ENCODE measurements at regions not wholly inside any gene's neighbourhood (a gene's known extent, or its start where the extent isn't known, plus 50 kb on each side); places are given as distances from the start of the nearest gene placed in this dataset.

DNA sequence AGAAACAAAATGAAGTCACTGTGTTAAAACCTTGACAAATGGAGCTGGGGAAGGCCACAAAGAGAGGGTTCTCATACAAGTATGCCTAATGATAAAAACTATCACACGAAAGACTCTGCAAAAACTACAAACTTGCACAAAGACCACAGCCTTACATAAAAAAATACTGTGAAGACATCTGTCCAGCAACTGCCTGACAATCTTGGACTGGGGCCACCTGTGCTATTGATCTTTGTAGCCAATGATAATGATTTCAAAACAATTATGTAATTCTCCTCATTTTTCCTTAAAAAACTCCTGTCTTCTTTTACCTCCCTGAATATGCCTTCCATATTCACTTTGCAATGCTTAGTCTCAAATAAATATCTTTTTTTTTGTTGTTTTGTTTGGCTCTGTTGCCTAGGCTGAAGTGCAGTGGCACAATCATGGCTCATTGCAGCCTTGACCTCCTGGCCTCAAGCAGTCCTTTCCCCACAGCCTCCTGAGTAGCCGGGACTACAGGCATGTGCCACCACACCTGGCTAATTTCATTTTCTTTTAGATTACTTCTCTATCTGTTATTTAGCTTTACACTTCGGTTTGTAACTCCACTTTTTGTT is 79.4 kb upstream of the RHOU start:
- WGBS, 2 experiments (ENCODE audit: extremely low coverage in 2 of 2, insufficient read length in 1 of 2): 50 to 100% methylated on average over 1 of the region's 3 CpGs
- dilution Hi-C loops (cut with HindIII; ENCODE audit: low sequenced_read_pairs, unreplicated experiment): no loop called here
- H4K5ac ChIP-seq (ENCODE audit: low read depth, low read length): no peak overlapping the region
- H3K4ac ChIP-seq (ENCODE audit: low read depth, low read length): no peak overlapping the region
- H2BK20ac ChIP-seq (ENCODE audit: low read depth, low read length): no peak overlapping the region
- no peak overlapping the region for H4K91ac ChIP-seq (ENCODE audit: insufficient read depth, low read depth, low read length)
- no peak overlapping the region for H3K56ac ChIP-seq (ENCODE audit: extremely low read depth, insufficient read depth, low read length)
- H3K4me1 ChIP-seq (ENCODE audit: control insufficient read depth, insufficient read depth, low read length): no peaks in the 10 kb centered on the region
- peaks cover 7% of the 10 kb centered on the region for H3K27me3 ChIP-seq (ENCODE audit: control insufficient read depth, insufficient read depth, low read length)
- no peak overlapping the region for H2BK120ac ChIP-seq (ENCODE audit: low read depth, low read length)
- H3K36me3 ChIP-seq (ENCODE audit: control insufficient read depth, insufficient read depth, low read length): no peaks in the 10 kb centered on the region
- H4K20me1 ChIP-seq (ENCODE audit: insufficient read depth, low read length): no peaks in the 10 kb centered on the region
- intact Hi-C loops (cut with micrococcal nuclease): no loop called here
- H3K9me1 ChIP-seq (ENCODE audit: insufficient read depth, low read length): no peaks in the 10 kb centered on the region
- no peak overlapping the region for H3K4me2 ChIP-seq (ENCODE audit: low read depth, low read length)
- no peak overlapping the region for H2BK15ac ChIP-seq (ENCODE audit: low read depth, low read length)
- no peak overlapping the region for H2AK9ac ChIP-seq (replicated peaks; ENCODE audit: low read depth, low read length, poor library complexity)
- ATAC-seq (ENCODE audit: low read depth) (no peak), DNase-seq (no peak)
- H3K79me1 ChIP-seq (ENCODE audit: low read depth in 1 of 2, low read length in 2 of 2): no peaks in the 10 kb centered on the region
- no peak overlapping the region for H3K4me3 ChIP-seq (ENCODE audit: insufficient read depth, low read depth, low read length)
- no peak for TF ChIP-seq FOS (IDR thresholded peaks at IDR 0.05; ENCODE audit: low read depth, low read length)
- no peak for TF ChIP-seq MAZ (IDR thresholded peaks at IDR 0.05; ENCODE audit: borderline replicate concordance, low read depth, low read length)
- TF ChIP-seq, protein P1, sequence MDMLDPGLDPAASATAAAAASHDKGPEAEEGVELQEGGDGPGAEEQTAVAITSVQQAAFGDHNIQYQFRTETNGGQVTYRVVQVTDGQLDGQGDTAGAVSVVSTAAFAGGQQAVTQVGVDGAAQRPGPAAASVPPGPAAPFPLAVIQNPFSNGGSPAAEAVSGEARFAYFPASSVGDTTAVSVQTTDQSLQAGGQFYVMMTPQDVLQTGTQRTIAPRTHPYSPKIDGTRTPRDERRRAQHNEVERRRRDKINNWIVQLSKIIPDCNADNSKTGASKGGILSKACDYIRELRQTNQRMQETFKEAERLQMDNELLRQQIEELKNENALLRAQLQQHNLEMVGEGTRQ (IDR thresholded peaks at IDR 0.05; ENCODE audit: low read depth, low read length): no peak
- TF ChIP-seq NFE2L2 (IDR thresholded peaks at IDR 0.05; ENCODE audit: low read depth, low read length): no peak
- TF ChIP-seq, protein P2, sequence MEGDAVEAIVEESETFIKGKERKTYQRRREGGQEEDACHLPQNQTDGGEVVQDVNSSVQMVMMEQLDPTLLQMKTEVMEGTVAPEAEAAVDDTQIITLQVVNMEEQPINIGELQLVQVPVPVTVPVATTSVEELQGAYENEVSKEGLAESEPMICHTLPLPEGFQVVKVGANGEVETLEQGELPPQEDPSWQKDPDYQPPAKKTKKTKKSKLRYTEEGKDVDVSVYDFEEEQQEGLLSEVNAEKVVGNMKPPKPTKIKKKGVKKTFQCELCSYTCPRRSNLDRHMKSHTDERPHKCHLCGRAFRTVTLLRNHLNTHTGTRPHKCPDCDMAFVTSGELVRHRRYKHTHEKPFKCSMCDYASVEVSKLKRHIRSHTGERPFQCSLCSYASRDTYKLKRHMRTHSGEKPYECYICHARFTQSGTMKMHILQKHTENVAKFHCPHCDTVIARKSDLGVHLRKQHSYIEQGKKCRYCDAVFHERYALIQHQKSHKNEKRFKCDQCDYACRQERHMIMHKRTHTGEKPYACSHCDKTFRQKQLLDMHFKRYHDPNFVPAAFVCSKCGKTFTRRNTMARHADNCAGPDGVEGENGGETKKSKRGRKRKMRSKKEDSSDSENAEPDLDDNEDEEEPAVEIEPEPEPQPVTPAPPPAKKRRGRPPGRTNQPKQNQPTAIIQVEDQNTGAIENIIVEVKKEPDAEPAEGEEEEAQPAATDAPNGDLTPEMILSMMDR (conservative IDR thresholded peaks at IDR 0.05; ENCODE audit: low read depth, low read length): no peak
- TF ChIP-seq SMC3 (IDR thresholded peaks at IDR 0.05; ENCODE audit: low read depth, low read length): no peak
- TF ChIP-seq CEBPB (IDR thresholded peaks at IDR 0.05; ENCODE audit: low read depth, low read length): no peak
- no peak for TF ChIP-seq RCOR1 (IDR thresholded peaks at IDR 0.05; ENCODE audit: insufficient replicate concordance, low read length)
- no peak for TF ChIP-seq RFX5 (IDR thresholded peaks at IDR 0.05; ENCODE audit: low read depth, low read length)
- TF ChIP-seq CHD1 (IDR thresholded peaks at IDR 0.05; ENCODE audit: low read depth, low read length): no peak
- no peak for TF ChIP-seq MXI1 (IDR thresholded peaks at IDR 0.05; ENCODE audit: borderline replicate concordance, low read depth, low read length)
- in situ Hi-C loops (cut with MboI; ENCODE audit: low sequenced_read_pairs): no loop called here
- H3K27ac ChIP-seq (ENCODE audit: insufficient read depth, low read length): no peak overlapping the region
- no peak overlapping the region for H2BK5ac ChIP-seq (ENCODE audit: low read depth, low read length, poor library complexity, severe bottlenecking)
- H3K9me3 ChIP-seq (ENCODE audit: control insufficient read depth, insufficient read depth, low read length): no peaks in the 10 kb centered on the region
- no TSS peak for BruUV-seq (replicated peaks)
- no peak overlapping the region for H3K14ac ChIP-seq (replicated peaks; ENCODE audit: low read depth, low read length)
- ChIA-PET CTCF (interaction anchor here (0.6 kb wide), 1 partner anchor 755 kb away, joined by 3 read pairs; no protein-coding TSS in a partner anchor), POLR2A (ENCODE audit: unreplicated experiment) (no interaction called here)
- no peak overlapping the region for H3K23ac ChIP-seq (ENCODE audit: low read depth, low read length)
- H3K9ac ChIP-seq (ENCODE audit: low read depth, low read length): no peak overlapping the region
- no peak overlapping the region for H3K18ac ChIP-seq (ENCODE audit: low read depth, low read length)
- H2AK5ac ChIP-seq (ENCODE audit: low read depth, low read length): no peak overlapping the region
- no peak overlapping the region for H4K8ac ChIP-seq (ENCODE audit: low read depth in 2 of 2, low read length in 2 of 2)
- H2AFZ ChIP-seq (replicated peaks; ENCODE audit: low read length, poor library complexity): no peak overlapping the region
